Bronchial epithelial cell (primary cell): ENCODE measurements at regions not wholly inside any gene's neighbourhood (a gene's known extent, or its start where the extent isn't known, plus 50 kb on each side); places are given as distances from the start of the nearest gene placed in this dataset.
A peak's percentile ranks its signal among the peaks of the same experiment; 100 is the strongest.

Experiments used
- DNase-seq: peaks from one replicate; pipeline ENCODE4 v3.0.0-alpha.2; 2010; ENCODE audit warnings: low read depth
- FAIRE-seq: peaks from 2 replicates; lab custom pipeline; 2011; peaks lifted over from hg19 to GRCh38; lab: Jason Lieb, UNC
- H3K27me3 ChIP-seq: 2 replicates; pipeline ENCODE4 v1.5.1; 2011; ENCODE audit warnings: low read length; ENCODE audit not compliant: control insufficient read depth, insufficient read depth
- H3K36me3 ChIP-seq: 2 replicates; pipeline ENCODE4 v1.5.1; 2011; ENCODE audit warnings: low read length; ENCODE audit not compliant: control insufficient read depth, insufficient read depth
- H3K4me3 ChIP-seq: 2 replicates; pipeline ENCODE4 v1.5.1; 2011; ENCODE audit warnings: mild to moderate bottlenecking, low read depth, low read length, control low read depth
- TF ChIP-seq, protein P1 (sequence below): IDR thresholded peaks from 2 replicates; pipeline ENCODE4 v1.5.1; 2011; ENCODE audit warnings: mild to moderate bottlenecking, moderate library complexity, low read length, control low read depth, inconsistent platforms; ENCODE audit not compliant: insufficient read depth, severe bottlenecking

DNA sequence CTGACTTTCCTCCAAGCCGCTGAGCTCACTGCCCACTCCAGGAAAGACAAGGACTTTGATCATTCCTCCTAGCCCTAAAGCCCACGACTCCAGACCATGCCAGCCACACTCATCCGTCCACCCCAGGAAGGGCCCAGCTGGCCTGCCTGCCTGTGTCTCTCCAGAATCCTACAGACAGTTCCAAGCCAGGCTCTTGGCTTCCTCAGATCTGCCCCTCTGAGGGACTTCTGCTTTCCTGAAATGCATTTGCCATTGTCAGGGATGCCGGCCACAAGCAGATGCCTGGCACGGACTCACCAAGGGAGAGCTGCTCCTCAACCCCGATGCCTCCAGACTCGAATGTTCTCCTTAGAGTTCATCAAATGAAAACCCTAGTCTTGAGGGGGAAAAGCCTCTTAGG lies 155.8 kb downstream of the OAT start:
- H3K4me3 ChIP-seq = no peak overlapping the region
- H3K36me3 ChIP-seq = no peaks in the 10 kb centered on the region
- FAIRE-seq (no peak), DNase-seq (no peak)
- TF ChIP-seq, protein P1, sequence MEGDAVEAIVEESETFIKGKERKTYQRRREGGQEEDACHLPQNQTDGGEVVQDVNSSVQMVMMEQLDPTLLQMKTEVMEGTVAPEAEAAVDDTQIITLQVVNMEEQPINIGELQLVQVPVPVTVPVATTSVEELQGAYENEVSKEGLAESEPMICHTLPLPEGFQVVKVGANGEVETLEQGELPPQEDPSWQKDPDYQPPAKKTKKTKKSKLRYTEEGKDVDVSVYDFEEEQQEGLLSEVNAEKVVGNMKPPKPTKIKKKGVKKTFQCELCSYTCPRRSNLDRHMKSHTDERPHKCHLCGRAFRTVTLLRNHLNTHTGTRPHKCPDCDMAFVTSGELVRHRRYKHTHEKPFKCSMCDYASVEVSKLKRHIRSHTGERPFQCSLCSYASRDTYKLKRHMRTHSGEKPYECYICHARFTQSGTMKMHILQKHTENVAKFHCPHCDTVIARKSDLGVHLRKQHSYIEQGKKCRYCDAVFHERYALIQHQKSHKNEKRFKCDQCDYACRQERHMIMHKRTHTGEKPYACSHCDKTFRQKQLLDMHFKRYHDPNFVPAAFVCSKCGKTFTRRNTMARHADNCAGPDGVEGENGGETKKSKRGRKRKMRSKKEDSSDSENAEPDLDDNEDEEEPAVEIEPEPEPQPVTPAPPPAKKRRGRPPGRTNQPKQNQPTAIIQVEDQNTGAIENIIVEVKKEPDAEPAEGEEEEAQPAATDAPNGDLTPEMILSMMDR = no peak
- H3K27me3 ChIP-seq = peaks cover 4% of the 10 kb centered on the region

DNA sequence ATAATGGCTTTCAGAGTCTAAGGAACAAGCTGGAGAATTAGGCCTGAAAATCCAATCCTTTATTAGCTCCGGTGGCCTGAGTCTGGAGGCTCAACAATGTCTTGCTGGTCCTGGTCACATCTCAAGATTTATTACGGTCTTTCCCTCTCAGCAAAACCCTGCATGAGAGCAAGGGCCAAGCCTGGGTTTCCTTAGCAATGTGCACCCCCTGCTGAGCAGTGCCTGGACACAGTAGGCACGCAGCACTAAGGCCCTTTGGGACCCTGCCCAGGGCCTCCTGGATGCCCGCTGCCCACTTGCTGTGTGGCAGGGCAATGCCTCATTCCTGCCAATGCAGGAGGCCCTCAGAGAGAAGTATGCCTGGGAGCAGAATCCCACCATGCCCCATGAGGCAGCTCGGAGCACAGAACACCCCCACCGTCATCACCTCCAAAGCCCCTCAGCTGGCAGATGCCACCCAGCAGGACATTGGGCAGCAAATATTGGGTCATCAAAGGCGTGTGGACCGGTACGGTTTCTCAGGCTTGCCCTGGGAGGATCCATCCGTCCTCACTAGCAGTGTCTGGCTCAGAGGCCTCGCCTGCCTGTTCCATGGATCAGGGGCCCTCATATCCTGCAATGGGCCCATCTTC lies 156.4 kb downstream of the OAT start:
- DNase-seq (no peak), FAIRE-seq (no peak)
- Histone ChIP-seq H3K27me3 (peaks cover 4% of the 10 kb centered on the region), H3K36me3 (no peaks in the 10 kb centered on the region), H3K4me3 (no peak overlapping the region)
- TF ChIP-seq, protein P1 = no peak

DNA sequence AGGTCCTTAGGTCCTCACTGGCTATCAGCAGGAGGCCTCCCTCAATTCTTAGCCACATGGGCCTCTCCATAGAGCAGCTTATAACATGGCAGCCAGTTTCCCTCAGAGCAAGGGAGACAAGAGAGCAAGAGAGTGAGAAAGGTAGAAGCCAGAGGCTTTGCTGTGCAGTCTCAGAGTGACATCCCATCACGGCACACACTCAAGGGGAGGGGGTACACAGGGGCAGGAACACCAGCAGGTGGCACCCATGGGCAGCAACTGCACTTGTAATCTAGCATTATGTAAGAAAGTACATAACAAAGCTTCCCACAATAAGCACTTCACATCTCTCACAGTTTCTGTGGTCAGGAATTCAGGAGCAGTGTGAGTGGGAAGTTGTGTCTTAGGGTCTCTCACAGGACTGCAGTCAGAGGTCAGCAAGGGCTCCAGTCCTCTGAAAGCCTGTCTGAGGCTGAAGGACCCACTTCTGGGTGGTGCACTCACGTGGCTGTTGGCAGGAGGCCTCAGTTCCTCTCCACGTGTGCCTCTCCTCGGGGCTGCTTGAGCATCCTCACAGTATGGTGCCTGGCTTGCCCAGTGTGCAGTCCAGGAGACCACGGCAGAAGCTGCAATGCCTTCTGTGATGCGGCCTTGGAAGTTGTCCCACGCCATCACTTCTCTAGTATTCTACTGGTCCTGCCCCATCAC lies 159.4 kb downstream of the OAT start:
- DNase-seq = peak; percentile 16
- no peak overlapping the region for H3K4me3 ChIP-seq
- FAIRE-seq = no peak
- H3K27me3 ChIP-seq = peaks cover 4% of the 10 kb centered on the region
- H3K36me3 ChIP-seq = no peaks in the 10 kb centered on the region
- TF ChIP-seq, protein P1 = peak; percentile 38

DNA sequence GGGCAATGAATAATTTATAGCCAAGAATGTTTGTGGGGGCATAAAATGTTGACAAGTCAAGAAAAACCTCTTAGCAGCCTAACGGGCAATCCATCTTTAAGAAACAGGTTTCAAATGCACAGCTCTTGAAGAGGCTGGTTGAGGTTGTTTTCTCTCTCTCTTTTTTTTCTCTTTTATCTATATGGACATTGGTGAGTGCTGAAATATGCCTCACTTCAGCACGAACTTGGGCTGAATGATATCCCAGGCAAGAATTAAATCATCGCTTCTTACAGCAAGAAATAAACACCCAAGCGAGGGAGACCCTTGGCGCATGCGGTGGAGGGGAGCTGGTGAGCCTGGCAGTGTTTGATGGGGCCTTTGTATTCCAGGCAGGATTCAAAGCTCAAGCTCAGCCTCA lies 160.9 kb downstream of the OAT start:
- Histone ChIP-seq H3K27me3 (peaks cover 3% of the 10 kb centered on the region), H3K36me3 (no peaks in the 10 kb centered on the region), H3K4me3 (no peak overlapping the region)
- TF ChIP-seq, protein P1 = no peak
- FAIRE-seq (no peak), DNase-seq (no peak)

DNA sequence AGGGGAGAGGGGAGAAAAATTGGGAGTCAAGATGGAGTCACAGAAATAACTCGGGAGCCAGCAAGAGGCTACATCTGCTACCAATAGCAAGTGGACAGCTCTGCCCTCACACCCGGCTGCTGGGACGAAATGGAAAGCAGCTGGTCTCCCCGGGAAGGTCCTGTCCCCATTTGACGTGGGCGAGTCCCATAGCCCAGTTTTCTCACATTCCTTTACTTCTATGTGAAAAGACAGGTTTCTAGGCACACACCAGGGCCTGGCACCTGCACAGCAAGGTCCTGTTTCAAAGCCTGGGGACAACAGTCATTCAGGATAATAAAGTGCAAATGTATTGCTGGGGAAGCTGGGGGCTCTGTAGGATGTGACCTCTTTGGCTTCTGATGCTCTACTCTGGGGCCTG lies 162.6 kb downstream of the OAT start:
- TF ChIP-seq, protein P1 = no peak
- FAIRE-seq (no peak), DNase-seq (no peak)
- Histone ChIP-seq H3K36me3 (no peaks in the 10 kb centered on the region), H3K4me3 (no peak overlapping the region), H3K27me3 (peaks cover 6% of the 10 kb centered on the region)

DNA sequence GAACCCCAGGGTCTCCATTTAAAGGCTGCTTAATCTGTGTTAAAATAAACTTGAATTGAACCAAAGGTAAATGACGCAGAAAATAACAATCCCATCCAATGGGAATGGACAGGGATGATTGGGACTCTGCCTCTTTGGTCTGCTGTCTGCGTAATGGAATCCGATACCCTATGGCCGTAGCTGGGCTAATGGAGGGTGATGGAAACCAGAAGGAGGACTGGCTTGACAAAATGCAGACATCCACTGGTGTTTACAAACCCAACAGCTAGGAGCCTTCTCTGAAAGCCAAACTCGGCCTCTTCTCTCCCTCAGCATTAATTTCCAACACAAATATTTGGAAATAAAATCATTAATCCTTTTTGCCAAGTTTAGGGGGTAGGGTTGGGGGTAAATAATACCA lies 162.2 kb upstream of the CHST15 start:
- no peak for DNase-seq

More for the DNA sequence above, 162.2 kb upstream of the CHST15 start:
- H3K27me3 ChIP-seq = peaks cover 7% of the 10 kb centered on the region
- no peak for FAIRE-seq
- no peak overlapping the region for H3K4me3 ChIP-seq
- H3K36me3 ChIP-seq = no peaks in the 10 kb centered on the region
- TF ChIP-seq, protein P1 = no peak
